T-cell (primary cell): ENCODE measurements at regions not wholly inside any gene's neighbourhood (a gene's known extent, or its start where the extent isn't known, plus 50 kb on each side); places are given as distances from the start of the nearest gene placed in this dataset.

ENCODE experiments used
- ATAC-seq, 4 experiments: fragments of 200-7000 bp in 3 of 4; fragments of 150-1000 bp in 1 of 4; cut with Tn5 transposase; replicated peaks in 1 of 4; 1 replicate in 3 of 4; 2 replicates in 1 of 4; pipeline ENCODE4 v1.10.0; 2021; ENCODE audit warnings: moderate library complexity in 3 of 4, mild to moderate bottlenecking in 2 of 4, moderate number of reproducible peaks in 1 of 4
- CTCF ChIA-PET, 2 donors: fragments of 300-600 bp; sonication (Branson Sonifier 250); formaldehyde crosslinking; loops; one replicate each; lab custom pipeline; 2022; ENCODE audit warnings: antibody characterized with exemption in 2 of 2; lab: Charles Lee
- POLR2A ChIA-PET, 2 donors: fragments of 300-600 bp; sonication (Branson Sonifier 250); formaldehyde crosslinking; loops; one replicate each; lab custom pipeline; 2022; ENCODE audit warnings: antibody characterized with exemption in 2 of 2; lab: Charles Lee
- DNase-seq, 35 experiments: peaks; one replicate each; pipeline versions ENCODE4 v3.0.0 to v3.0.0-alpha.2; 2013 to 2023
- H3K27ac ChIP-seq: one replicate; pipeline ENCODE4 v1.5.1; 2013; ENCODE audit warnings: low read length
- H3K27me3 ChIP-seq, 2 experiments: replicated peaks in 1 of 2; 1 replicate in 1 of 2; 2 replicates in 1 of 2; pipeline versions ENCODE4 v1.6.1 to v1.7.0; 2013; ENCODE audit warnings: low read length in 1 of 2, mixed read lengths in 1 of 2; ENCODE audit not compliant: control insufficient read depth in 2 of 2, insufficient read depth in 2 of 2; ENCODE audit errors: extremely low read depth in 1 of 2
- H3K36me3 ChIP-seq, 2 donors: 1 replicate in 1 of 2; 2 replicates in 1 of 2; pipeline versions ENCODE4 v1.6.1 to v1.7.0; 2013; ENCODE audit warnings: low read length in 1 of 2; ENCODE audit not compliant: control insufficient read depth in 2 of 2, insufficient read depth in 1 of 2; ENCODE audit errors: extremely low read depth in 1 of 2
- H3K4me1 ChIP-seq, 2 experiments: 1 replicate in 1 of 2; 2 replicates in 1 of 2; pipeline versions ENCODE4 v1.6.1 to v1.7.0; 2013; ENCODE audit warnings: low read length in 2 of 2, mixed read lengths in 1 of 2; ENCODE audit not compliant: insufficient read depth in 2 of 2, control insufficient read depth in 1 of 2; ENCODE audit errors: extremely low read depth in 1 of 2
- H3K4me3 ChIP-seq, 2 donors: 1 replicate in 1 of 2; 2 replicates in 1 of 2; pipeline versions ENCODE4 v1.5.1 to v1.7.0; 2013; ENCODE audit warnings: mild to moderate bottlenecking in 2 of 2, low read length in 1 of 2, moderate library complexity in 1 of 2; ENCODE audit not compliant: control insufficient read depth in 1 of 2; ENCODE audit errors: extremely low read depth in 1 of 2
- H3K9me3 ChIP-seq: 2 replicates; pipeline ENCODE4 v1.7.0; 2013
- H3K27ac Mint-ChIP-seq, 2 donors: one replicate each; pipeline ENCODE4 v1.8.0; 2020 to 2021; ENCODE audit warnings: mild to moderate bottlenecking in 2 of 2, mixed read lengths in 2 of 2
- H3K27me3 Mint-ChIP-seq, 2 donors: one replicate each; pipeline ENCODE4 v1.8.0; 2021 to 2022; ENCODE audit warnings: mixed read lengths in 2 of 2
- H3K36me3 Mint-ChIP-seq: one replicate; pipeline ENCODE4 v1.8.0; 2021; ENCODE audit warnings: mixed read lengths
- H3K4me1 Mint-ChIP-seq, 3 donors: one replicate each; pipeline ENCODE4 v1.8.0; 2020 to 2022; ENCODE audit warnings: mixed read lengths in 3 of 3, mild to moderate bottlenecking in 1 of 3
- H3K4me3 Mint-ChIP-seq, 3 donors: one replicate each; pipeline ENCODE4 v1.8.0; 2020 to 2022; ENCODE audit warnings: mild to moderate bottlenecking in 3 of 3, mixed read lengths in 3 of 3, moderate library complexity in 3 of 3
- H3K9me3 Mint-ChIP-seq, 3 donors: one replicate each; pipeline ENCODE4 v1.8.0; 2020 to 2022; ENCODE audit warnings: mixed read lengths in 3 of 3
- WGBS: methylation state at CpG from one replicate; pipeline ENCODE4 v1.1.5; 2013; ENCODE audit warnings: missing lambda C conversion rate; ENCODE audit not compliant: insufficient coverage; 5-methylcytosine and 5-hydroxymethylcytosine counted together

- POLR2A ChIA-PET: no interaction called here
- WGBS: 73% methylated on average over 2 of the region's 2 CpGs
- Histone ChIP-seq H3K4me1 (no peaks in the 10 kb centered on the region), H3K4me3 (no peak overlapping the region), H3K36me3 (no peaks in the 10 kb centered on the region), H3K9me3 (no peaks in the 10 kb centered on the region), H3K27ac (no peak overlapping the region), H3K27me3 (peaks cover 0 to 13% of the 10 kb centered on the region in 2 experiments)
- Mint-ChIP-seq H3K4me3 (no peak overlapping the region), H3K27ac (no peak overlapping the region), H3K27me3 (peaks cover 36 to 61% of the 10 kb centered on the region in 2 donors), H3K4me1 (no peaks in the 10 kb centered on the region), H3K9me3 (no peaks in the 10 kb centered on the region), H3K36me3 (no peaks in the 10 kb centered on the region)
- CTCF ChIA-PET: no interaction called here
- DNase-seq (no peak), ATAC-seq (no peak)
Measured at GRCh38 chr2:236993286-236993685, 92.4 kb upstream of the COPS8 start.

- H3K36me3 Mint-ChIP-seq: peaks cover 2% of the 10 kb centered on the region
- H3K4me3 ChIP-seq: no peak overlapping the region
- H3K27me3 Mint-ChIP-seq: peaks cover 28 to 56% of the 10 kb centered on the region in 2 donors
- 74% methylated on average over 3 of the region's 9 CpGs for WGBS
- H3K36me3 ChIP-seq: no peaks in the 10 kb centered on the region
- no peak overlapping the region for H3K27ac Mint-ChIP-seq
- DNase-seq (no peak), ATAC-seq (no peak)
- H3K27me3 ChIP-seq: peaks cover 0 to 13% of the 10 kb centered on the region in 2 experiments
- no peaks in the 10 kb centered on the region for H3K9me3 Mint-ChIP-seq
- H3K4me1 ChIP-seq: no peaks in the 10 kb centered on the region
- ChIA-PET POLR2A (no interaction called here), CTCF (no interaction called here)
- no peak overlapping the region for H3K4me3 Mint-ChIP-seq
- H3K9me3 ChIP-seq: no peaks in the 10 kb centered on the region
- no peak overlapping the region for H3K27ac ChIP-seq
- no peaks in the 10 kb centered on the region for H3K4me1 Mint-ChIP-seq
Measured at GRCh38 chr2:236994361-236994760, 91.3 kb upstream of the COPS8 start.

- Mint-ChIP-seq H3K4me3 (no peak overlapping the region), H3K36me3 (peaks cover 2% of the 10 kb centered on the region), H3K4me1 (no peaks in the 10 kb centered on the region), H3K27me3 (peaks cover 25 to 52% of the 10 kb centered on the region in 2 donors), H3K9me3 (no peaks in the 10 kb centered on the region), H3K27ac (no peak overlapping the region)
- Histone ChIP-seq H3K4me3 (no peak overlapping the region), H3K27ac (no peak overlapping the region), H3K4me1 (no peaks in the 10 kb centered on the region), H3K27me3 (peaks cover 0 to 14% of the 10 kb centered on the region in 2 experiments), H3K36me3 (no peaks in the 10 kb centered on the region), H3K9me3 (no peaks in the 10 kb centered on the region)
- 80% methylated on average over 2 of the region's 8 CpGs for WGBS
- ChIA-PET POLR2A (no interaction called here), CTCF (interaction anchor here in 1 of 2 donors (0.6 kb wide), 1 partner anchor 71 kb away, joined by 3 read pairs; no protein-coding TSS in a partner anchor)
- ATAC-seq: no peak
- DNase-seq: no peak
Measured at GRCh38 chr2:236997069-236997715, 88.5 kb upstream of the COPS8 start.

GRCh38 chr2:236998236-236998635 is 87.5 kb upstream of the COPS8 start:
- H3K4me3 Mint-ChIP-seq: no peak overlapping the region
- Histone ChIP-seq H3K27me3 (peaks cover 0 to 17% of the 10 kb centered on the region in 2 experiments), H3K36me3 (no peaks in the 10 kb centered on the region), H3K4me1 (no peaks in the 10 kb centered on the region), H3K27ac (no peak overlapping the region), H3K9me3 (no peaks in the 10 kb centered on the region), H3K4me3 (no peak overlapping the region)
- ChIA-PET CTCF (no interaction called here), POLR2A (no interaction called here)
- DNase-seq (no peak), ATAC-seq (no peak)
- H3K36me3 Mint-ChIP-seq: peaks cover 2% of the 10 kb centered on the region
- no peaks in the 10 kb centered on the region for H3K9me3 Mint-ChIP-seq
- H3K27ac Mint-ChIP-seq: no peak overlapping the region
- H3K4me1 Mint-ChIP-seq: no peaks in the 10 kb centered on the region
- WGBS: no CpG with 5 or more reads among the region's 1 CpG
- H3K27me3 Mint-ChIP-seq: peaks cover 19 to 47% of the 10 kb centered on the region in 2 donors

- Mint-ChIP-seq H3K27ac (no peak overlapping the region), H3K9me3 (no peaks in the 10 kb centered on the region), H3K27me3 (peaks cover 17 to 45% of the 10 kb centered on the region in 2 donors), H3K4me1 (no peaks in the 10 kb centered on the region), H3K36me3 (peaks cover 2% of the 10 kb centered on the region), H3K4me3 (no peak overlapping the region)
- CTCF ChIA-PET: no interaction called here
- no peaks in the 10 kb centered on the region for H3K9me3 ChIP-seq
- ATAC-seq (no peak), DNase-seq (no peak)
- POLR2A ChIA-PET: no interaction called here
- H3K4me1 ChIP-seq: no peaks in the 10 kb centered on the region
- H3K27ac ChIP-seq: no peak overlapping the region
- no peaks in the 10 kb centered on the region for H3K36me3 ChIP-seq
- H3K27me3 ChIP-seq: peaks cover 0 to 16% of the 10 kb centered on the region in 2 experiments
- H3K4me3 ChIP-seq: no peak overlapping the region
- WGBS: 88% methylated on average over 3 of the region's 5 CpGs
Measured at GRCh38 chr2:236998758-236999157, 86.9 kb upstream of the COPS8 start.

- Histone ChIP-seq H3K36me3 (no peaks in the 10 kb centered on the region), H3K27ac (no peak overlapping the region), H3K4me1 (no peaks in the 10 kb centered on the region), H3K9me3 (no peaks in the 10 kb centered on the region), H3K27me3 (peaks cover 0 to 14% of the 10 kb centered on the region in 2 experiments), H3K4me3 (no peak overlapping the region)
- CTCF ChIA-PET: no interaction called here
- Mint-ChIP-seq H3K4me3 (no peak overlapping the region), H3K36me3 (peaks cover 2% of the 10 kb centered on the region), H3K9me3 (no peaks in the 10 kb centered on the region), H3K4me1 (no peaks in the 10 kb centered on the region), H3K27ac (no peak overlapping the region), H3K27me3 (peaks cover 18 to 40% of the 10 kb centered on the region in 2 donors)
- DNase-seq: no peak
- WGBS: no CpG with 5 or more reads among the region's 3 CpGs
- POLR2A ChIA-PET: no interaction called here
- no peak for ATAC-seq
Measured at GRCh38 chr2:237000481-237000880, 85.2 kb upstream of the COPS8 start.
